HEK293T (cell line): ENCODE measurements at regions not wholly inside any gene's neighbourhood (a gene's known extent, or its start where the extent isn't known, plus 50 kb on each side); places are given as distances from the start of the nearest gene placed in this dataset.

ENCODE experiments used
- BHLHE40 ChIP-seq: fragments of 450-650 bp; IDR thresholded peaks from 2 replicates; pipeline ENCODE4 v1.6.1; 2016; ENCODE audit warnings: mild to moderate bottlenecking, moderate library complexity, borderline replicate concordance
- ELF4 ChIP-seq: fragments of 450-650 bp; IDR thresholded peaks from 2 replicates; pipeline ENCODE4 v1.6.1; 2017; ENCODE audit warnings: antibody characterized with exemption
- FOXA1 ChIP-seq: fragments of 450-650 bp; IDR thresholded peaks from 2 replicates; pipeline ENCODE4 v1.6.1; 2016; ENCODE audit warnings: mild to moderate bottlenecking
- FOXK2 ChIP-seq: fragments of 450-650 bp; IDR thresholded peaks from 2 replicates; pipeline ENCODE4 v1.6.1; 2016; ENCODE audit warnings: mild to moderate bottlenecking
- FOXM1 ChIP-seq: fragments of 450-650 bp; IDR thresholded peaks from 2 replicates; pipeline ENCODE4 v1.6.1; 2017; ENCODE audit warnings: mild to moderate bottlenecking, borderline replicate concordance
- HDGF ChIP-seq: fragments of 450-650 bp; IDR thresholded peaks from 2 replicates; pipeline ENCODE4 v1.6.1; 2017; ENCODE audit warnings: antibody characterized with exemption, borderline replicate concordance
- LEF1 ChIP-seq: fragments of 450-650 bp; IDR thresholded peaks from 2 replicates; pipeline ENCODE4 v1.6.1; 2017; ENCODE audit warnings: mild to moderate bottlenecking, borderline replicate concordance
- SP1 ChIP-seq: fragments of 450-650 bp; IDR thresholded peaks from 2 replicates; pipeline ENCODE4 v1.6.1; 2017
- SUZ12 ChIP-seq: fragments of 450-650 bp; IDR thresholded peaks from 2 replicates; pipeline ENCODE4 v1.6.1; 2016; ENCODE audit warnings: mild to moderate bottlenecking
- TF ChIP-seq, protein P1 (sequence below): fragments of 450-650 bp; IDR thresholded peaks from 2 replicates; pipeline ENCODE4 v1.6.1; 2016

DNA sequence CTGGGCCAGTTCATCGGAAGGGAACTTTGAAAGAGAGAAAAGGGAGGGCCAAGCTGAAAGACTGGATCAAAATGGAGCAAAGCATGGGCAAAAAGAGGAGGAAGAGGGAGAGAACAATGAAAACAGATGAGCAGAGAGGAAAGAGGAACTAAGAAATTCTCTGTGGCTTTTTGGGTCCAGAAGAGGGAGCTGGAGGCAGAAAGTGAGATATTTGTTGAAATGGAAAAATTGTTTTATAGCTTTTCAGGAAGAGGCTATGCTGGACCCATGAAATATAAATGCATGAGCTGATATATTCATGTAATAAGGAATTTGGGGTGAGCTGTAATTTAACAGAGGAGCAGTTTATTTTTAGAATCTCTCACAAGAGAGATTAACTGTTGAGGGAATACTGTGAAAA lies 457.3 kb downstream of the DMAC1 start:
- TF ChIP-seq SUZ12 (no peak), BHLHE40 (no peak), HDGF (no peak), ELF4 (no peak), SP1 (no peak), LEF1 (no peak), FOXM1 (no peak), FOXK2 (no peak), FOXA1 (no peak)
- TF ChIP-seq, protein P1, sequence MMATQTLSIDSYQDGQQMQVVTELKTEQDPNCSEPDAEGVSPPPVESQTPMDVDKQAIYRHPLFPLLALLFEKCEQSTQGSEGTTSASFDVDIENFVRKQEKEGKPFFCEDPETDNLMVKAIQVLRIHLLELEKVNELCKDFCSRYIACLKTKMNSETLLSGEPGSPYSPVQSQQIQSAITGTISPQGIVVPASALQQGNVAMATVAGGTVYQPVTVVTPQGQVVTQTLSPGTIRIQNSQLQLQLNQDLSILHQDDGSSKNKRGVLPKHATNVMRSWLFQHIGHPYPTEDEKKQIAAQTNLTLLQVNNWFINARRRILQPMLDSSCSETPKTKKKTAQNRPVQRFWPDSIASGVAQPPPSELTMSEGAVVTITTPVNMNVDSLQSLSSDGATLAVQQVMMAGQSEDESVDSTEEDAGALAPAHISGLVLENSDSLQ: no peak
